ENCODE measurements at regions not wholly inside any gene's neighbourhood (a gene's known extent, or its start where the extent isn't known, plus 50 kb on each side); places are given as distances from the start of the nearest gene placed in this dataset.

DNA sequence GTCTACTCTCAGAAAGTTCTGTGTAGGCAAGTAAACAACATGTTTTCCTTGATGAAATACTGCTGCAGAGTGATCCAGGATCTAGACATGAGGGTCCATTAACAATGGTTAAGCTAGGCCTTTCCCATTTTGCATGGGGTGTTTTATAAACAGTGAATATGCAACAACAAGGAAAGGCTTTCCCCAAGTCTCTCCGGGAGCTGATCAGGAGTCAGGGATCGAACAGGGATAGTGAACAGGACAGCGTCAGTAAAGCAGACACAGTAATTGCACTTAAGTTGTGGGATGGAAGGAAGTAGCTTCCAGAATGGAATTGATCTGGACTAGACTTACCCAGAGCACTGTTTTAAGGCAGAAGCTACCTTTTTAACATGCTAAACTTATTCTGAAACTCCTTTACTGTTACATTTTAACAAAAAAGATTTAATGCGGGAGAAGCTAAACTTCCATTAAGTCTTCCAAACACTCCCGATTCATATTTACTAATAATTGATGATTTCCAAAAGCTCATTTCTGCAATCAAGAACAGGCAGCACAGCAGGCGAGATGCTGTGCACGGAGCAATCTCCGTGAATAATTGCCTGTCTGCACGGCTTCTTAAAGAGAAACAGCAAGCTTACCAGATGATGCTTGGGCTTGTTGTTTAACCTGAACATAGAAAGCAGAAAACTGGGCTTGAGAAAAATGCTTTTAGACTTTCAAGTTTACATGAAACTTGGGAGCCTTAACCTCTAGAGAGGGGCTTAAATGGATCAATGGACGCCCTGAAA lies 50.3 kb upstream of the DOCK1 start:
- no peak for TF ChIP-seq CTCF (IDR thresholded peaks at IDR 0.05)
- no peak for TF ChIP-seq EP300 (IDR thresholded peaks at IDR 0.05)

All from tibial nerve (tissue), 4 donors.